ENCODE measurements at regions not wholly inside any gene's neighbourhood (a gene's known extent, or its start where the extent isn't known, plus 50 kb on each side); places are given as distances from the start of the nearest gene placed in this dataset.

- Histone ChIP-seq H3K36me3 (ENCODE audit: insufficient read depth) (no peaks in the 10 kb centered on the region), H3K27ac (ENCODE audit: low read depth) (no peak overlapping the region), H3K79me2 (replicated peaks; ENCODE audit: insufficient read depth) (no peaks in the 10 kb centered on the region), H4K20me1 (replicated peaks; ENCODE audit: insufficient read depth) (no peaks in the 10 kb centered on the region), H3K9me2 (ENCODE audit: insufficient read depth) (peaks cover 14% of the 10 kb centered on the region), H3K4me3 (no peak overlapping the region), H3F3A (replicated peaks; ENCODE audit: low read depth) (no peaks in the 10 kb centered on the region), H3K4me2 (no peak overlapping the region), H2AFZ (no peak overlapping the region), H3K27me3 (ENCODE audit: insufficient read depth) (no peaks in the 10 kb centered on the region), H3K4me1 (ENCODE audit: insufficient read depth) (no peaks in the 10 kb centered on the region)
- no peak for DNase-seq (ENCODE audit: low spot score)
- Mint-ChIP-seq H3K27me3 (ENCODE audit: insufficient read depth, low read depth, poor library complexity) (no peaks in the 10 kb centered on the region), H3K4me1 (no peaks in the 10 kb centered on the region), H3K36me3 (ENCODE audit: low read depth) (peaks cover 21% of the 10 kb centered on the region), H3K4me3 (no peak overlapping the region), H3K27ac (no peak overlapping the region), H3K9me3 (peaks cover 12% of the 10 kb centered on the region)
- ATAC-seq, result no peak
- no peak for TF ChIP-seq CTCF (conservative IDR thresholded peaks at IDR 0.05; ENCODE audit: low read depth in 2 of 2)
- no peak for TF ChIP-seq REST (IDR thresholded peaks at IDR 0.05; ENCODE audit: unreplicated experiment)
- no peak for TF ChIP-seq NANOG (IDR thresholded peaks at IDR 0.05; ENCODE audit: borderline replicate concordance)
- TF ChIP-seq JUNB (IDR thresholded peaks at IDR 0.05; ENCODE audit: unreplicated experiment), result no peak
- no peak for TF ChIP-seq ETS1 (IDR thresholded peaks at IDR 0.05)
- no peak for TF ChIP-seq EZH2phosphoT487 (IDR thresholded peaks at IDR 0.05; ENCODE audit: unreplicated experiment)
- TF ChIP-seq ZNF462 (CRISPR knock-in tag; IDR thresholded peaks at IDR 0.05), result no peak
- TF ChIP-seq EZH2 (IDR thresholded peaks at IDR 0.05; ENCODE audit: low read depth, unreplicated experiment), result no peak
- TF ChIP-seq STAT1 (IDR thresholded peaks at IDR 0.05; ENCODE audit: unreplicated experiment), result no peak
- TF ChIP-seq POLR2AphosphoS5 (IDR thresholded peaks at IDR 0.05; ENCODE audit: low read depth), result no peak
- no peak for TF ChIP-seq ZNF331 (CRISPR knock-in tag; IDR thresholded peaks at IDR 0.05; ENCODE audit: low read depth)
These were observed 235.2 kb downstream of the CDC14C start for GRCh38 chr7:49159536-49159935.

Measured in GM23338 (cell line).